GM19351 (cell line): ENCODE measurements at regions not wholly inside any gene's neighbourhood (a gene's known extent, or its start where the extent isn't known, plus 50 kb on each side); places are given as distances from the start of the nearest gene placed in this dataset.
A peak's percentile ranks its signal among the peaks of the same experiment; 100 is the strongest.
"Not testable (repeated sequence)": the region's sequence is repeated elsewhere in the genome, so short reads cannot be mapped to it uniquely, and the experiment has no call there.

ENCODE experiments used
- ATAC-seq: cut with Tn5 transposase; IDR thresholded peaks from one replicate; pipeline ENCODE4 v1.9.1; 2021; ENCODE audit warnings: mild to moderate bottlenecking, moderate library complexity; ENCODE audit not compliant: unreplicated experiment

DNA sequence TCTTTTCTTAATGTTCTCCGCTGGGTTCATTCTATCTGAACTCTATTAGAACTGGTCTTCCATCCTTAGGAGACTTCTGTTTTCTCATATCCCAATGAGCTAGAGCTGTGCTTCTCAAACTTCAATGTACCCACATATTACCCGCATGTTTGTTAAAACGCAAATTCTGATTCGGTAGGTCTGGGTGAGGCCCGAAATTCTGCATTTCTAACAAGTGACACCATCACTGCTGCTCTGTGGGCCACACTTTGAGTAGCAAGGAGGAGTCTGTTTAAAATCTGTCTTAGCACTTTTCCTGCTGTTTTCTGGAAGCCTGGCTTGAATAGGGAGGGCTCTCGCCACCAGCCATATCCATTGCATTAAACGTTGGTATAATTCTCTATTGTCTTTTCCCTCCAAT lies 151.9 kb upstream of the CLINT1 start:
- no peak for ATAC-seq

DNA sequence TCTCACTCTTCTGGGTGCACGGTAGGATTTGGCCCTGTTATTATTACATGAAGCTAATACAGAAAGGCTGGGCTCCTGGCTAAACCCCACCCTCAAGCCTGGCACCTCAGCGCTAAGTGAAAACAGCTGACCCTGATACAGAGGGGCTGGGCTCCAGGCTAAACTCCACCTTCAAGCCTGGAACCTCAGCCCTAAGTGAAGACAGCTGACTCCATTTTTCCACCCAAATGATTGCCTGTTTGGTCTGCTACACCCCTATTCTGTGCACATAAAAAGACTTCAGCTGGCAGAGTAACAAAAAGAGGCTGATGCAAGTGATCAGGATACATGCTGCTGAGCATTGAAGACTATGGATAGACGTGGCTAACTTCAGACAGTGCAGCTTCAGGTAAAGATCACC lies 148.4 kb upstream of the CLINT1 start:
- ATAC-seq, result no peak

DNA sequence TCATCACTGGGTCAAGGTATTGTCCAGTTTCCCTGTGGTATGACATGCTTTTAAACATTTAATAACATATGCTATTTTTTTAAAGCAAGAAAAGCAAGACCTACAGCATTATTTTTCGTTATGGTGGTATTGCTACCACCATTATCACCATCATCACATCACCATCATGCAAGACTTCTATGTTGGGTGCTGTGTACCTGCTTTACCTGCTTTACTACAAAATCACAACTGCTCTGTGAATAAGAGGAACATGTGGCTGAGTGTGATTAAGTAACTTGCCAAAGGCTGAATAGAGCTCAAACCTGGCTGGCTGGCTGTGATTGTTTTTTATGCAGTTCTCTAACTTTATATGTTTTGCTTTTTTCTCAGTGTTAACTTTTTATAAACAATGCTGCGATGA lies 140.8 kb upstream of the CLINT1 start:
- ATAC-seq, result no peak

DNA sequence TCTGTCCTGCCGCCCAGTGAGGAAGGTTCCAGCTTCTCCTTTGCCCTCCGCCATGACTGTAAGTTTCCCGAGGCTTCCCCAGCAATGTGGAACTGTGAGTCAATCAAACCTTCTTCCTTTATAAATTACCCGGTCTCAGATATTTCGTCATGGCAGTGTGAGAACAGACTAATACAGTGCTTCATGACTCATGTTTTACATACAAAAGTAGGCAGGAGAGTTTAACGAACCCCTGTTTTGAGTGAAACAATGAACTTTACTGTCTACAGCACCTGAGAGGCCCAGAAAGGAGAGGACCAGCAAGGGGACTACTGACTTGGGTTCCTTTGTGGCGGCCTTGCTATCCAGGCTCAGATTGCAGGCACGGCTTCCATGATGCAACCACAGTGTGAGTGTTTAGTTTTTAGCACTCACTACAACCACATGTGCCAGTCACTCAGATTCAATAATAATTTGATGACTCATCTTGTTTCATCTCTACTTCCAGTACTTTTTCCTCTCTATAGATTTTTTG lies 139.1 kb upstream of the CLINT1 start:
- ATAC-seq, result no peak

DNA sequence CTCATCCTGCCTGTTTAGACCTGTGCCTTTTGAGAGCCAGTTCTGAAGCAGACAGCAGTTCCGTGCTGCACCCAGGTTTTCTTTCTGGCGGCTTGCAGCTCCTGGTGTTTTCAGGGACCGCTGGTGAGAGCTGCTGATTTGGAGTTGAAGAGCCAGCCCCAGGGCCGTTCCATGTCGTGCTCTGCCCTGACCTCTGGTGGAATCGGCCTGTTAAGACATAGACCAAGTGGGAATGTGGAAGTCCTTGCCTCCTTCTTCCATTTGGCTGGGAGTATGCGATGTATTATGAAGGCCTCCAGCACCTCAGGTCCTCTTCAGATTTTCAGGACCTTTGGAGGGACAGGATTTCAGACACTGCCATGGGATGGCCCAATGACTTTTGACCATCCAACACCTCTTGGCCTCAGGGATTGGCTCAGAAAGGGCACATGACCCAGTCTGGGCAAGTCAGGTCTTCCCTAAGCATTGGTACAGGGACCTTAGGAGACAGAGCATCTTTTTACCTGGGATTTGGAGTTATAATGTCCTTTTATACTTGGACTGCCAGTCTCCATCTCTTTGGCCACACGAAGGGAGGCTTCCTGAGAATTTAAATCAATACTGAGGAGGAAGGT lies 136.1 kb upstream of the CLINT1 start:
- ATAC-seq, result peak; percentile 85

DNA sequence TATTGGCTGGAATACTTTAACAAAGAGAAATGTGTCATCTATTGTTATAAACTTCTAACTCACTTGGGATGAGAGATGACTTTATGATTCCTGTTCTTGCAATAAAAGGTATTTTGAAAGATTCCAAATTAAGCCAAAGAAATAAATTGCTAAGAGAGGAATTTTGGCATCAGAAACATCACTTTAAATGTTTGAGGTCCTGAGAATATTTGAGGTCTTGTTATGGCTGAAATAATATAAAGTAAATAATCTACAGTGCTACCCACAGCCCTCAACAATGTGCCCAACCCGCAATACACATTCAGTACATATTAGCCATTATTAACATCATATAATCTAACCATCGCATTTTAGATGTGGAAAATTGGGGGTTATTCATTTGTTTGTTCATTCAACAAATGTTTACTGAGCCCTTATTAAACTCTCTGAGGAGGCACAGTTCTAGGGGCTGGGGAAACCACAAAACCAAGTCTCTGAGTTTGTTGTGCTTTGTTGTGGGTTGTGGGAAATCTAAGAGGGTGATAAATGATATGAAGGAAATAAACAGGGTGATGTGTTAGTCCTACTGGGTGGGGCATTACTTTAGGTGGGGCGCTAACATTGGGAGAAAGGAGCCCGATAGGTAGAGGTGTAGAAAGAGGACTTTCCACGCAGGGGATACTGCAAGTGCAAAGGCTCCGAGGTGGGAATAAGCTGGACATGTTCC lies 135.2 kb upstream of the CLINT1 start:
- no peak for ATAC-seq

DNA sequence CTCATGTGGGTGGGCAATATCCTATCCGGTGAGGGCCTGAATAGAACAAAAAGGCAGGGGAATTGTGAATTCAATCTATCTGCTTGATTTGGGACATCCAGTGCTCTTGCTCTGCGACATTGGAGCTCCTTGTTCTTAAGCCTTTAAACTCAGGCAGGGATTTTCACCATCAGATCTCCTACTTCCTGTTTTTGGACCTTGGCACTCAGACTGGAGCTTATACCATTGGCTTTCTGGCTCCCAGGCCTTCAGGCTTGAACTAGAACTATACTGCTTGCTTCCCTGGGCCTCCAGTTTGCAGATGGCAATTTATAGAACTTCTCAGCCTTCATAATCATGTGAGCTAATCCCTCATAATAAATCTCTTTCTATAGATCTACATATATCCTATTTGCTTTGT lies 134.3 kb upstream of the CLINT1 start:
- no peak for ATAC-seq

DNA sequence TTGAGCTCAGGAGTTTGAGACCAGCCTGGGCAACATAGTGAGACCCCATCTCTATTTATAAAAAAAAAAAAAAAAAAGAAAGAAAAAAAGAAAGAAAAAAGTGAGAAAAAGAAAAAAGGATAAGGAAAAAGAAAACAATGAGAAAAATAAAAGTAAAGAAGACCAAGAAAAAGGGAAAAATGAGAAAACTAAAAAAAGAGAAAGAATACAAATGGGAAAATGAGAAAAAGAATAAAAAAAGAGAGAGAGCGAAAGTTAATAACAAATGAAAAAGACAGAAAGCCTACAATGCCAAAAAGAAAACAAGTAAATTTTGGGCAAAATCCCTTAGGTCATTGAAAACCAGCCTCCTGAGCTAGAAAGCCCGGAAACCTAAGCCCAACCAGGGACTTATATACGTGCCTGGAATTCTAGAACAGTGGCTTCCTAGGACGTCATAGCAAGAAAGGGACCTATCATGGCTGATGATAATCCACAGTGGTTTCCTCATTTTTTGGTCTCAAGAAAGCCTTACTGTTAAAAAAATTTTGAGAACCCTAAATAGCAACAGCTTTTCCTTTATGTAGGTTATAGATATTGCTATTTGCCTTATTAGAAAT lies 131.7 kb upstream of the CLINT1 start:
- ATAC-seq, result no peak

DNA sequence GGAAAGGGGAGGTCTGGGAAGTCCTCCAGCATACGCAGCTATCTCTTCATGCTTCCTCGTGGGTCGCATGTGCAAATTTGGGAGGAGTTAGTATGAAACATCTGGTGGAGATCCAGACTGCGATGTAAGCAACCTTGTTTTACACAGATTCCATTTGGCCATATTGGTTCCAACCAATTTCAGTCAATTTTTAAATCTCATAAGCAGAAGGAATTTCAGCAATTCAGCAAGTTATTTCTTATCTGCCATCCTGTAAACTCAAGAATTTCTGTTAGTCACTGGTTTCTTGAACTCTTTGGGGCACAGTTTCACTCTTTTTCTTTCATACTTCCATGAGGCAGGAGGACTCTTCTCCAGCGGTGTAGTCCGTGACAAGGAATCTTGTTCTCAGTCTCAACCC lies 130.4 kb upstream of the CLINT1 start:
- ATAC-seq, result no peak

DNA sequence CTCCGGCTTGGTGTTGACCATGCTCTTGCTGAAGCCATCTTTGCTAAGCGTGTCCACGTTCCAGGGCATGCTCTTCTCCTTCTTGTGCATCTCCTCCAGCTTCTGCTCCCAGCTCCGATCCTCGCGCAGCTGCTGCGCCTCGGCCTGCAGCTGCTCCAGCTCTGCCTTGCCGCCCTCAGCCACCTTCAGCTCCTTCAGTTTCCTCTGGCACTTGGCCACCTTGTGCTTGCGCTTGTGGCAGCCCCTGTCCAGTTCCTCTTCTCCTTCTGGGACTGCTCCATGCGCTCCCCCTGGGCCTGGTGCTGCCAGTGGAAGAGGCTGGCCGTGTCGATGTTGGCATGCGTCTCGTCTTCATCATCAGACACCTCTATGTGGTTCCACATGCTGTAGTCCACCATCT lies 128.3 kb upstream of the CLINT1 start:
- ATAC-seq, result no peak

DNA sequence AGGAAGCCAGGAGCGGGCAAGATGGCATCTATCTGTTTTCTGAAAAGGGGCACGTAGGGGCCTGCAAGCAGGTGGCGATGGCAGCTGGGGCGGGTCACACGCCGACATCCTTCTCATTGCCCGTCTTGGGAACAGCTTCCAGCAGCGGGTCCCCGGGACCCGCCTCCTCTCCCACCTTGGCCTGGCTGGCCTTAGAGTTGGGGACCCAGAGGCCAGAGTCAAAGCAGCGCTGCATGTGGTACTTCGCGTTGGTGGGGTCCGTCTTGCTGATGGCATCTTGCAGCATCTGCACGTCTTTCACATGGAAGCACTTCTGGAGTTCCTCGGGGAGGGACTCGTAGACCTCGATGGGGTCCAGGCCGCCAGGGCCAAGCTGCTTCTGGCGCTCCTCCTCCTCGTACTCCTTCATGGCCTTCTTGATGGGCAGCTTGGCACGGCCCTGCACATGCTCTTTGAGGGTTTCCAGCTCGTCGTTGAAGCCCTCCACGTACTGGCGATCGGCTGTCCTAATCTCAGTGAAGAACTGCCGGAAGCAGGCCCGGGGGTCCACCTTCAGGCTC lies 127.6 kb upstream of the CLINT1 start:
- ATAC-seq, result no peak

DNA sequence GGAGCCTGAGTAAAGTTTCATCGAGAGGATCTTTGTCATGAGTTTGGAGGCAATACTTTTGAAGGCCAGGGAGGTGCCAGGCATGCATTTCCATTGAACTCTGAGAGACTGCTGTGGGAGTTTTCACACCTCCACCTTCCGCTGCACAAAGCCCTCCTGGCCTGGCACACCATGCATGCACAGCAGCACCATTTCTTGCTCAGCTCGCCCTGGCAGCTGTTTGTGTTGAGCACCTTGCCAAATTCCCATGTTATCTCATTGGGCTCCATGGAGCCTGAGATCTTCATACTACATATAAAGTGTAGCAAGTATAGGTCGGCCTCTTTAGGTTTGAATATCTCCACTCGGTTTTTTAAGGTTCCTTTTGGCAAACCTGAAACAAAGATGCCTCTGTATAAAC lies 125.7 kb upstream of the CLINT1 start:
- ATAC-seq, result no peak

DNA sequence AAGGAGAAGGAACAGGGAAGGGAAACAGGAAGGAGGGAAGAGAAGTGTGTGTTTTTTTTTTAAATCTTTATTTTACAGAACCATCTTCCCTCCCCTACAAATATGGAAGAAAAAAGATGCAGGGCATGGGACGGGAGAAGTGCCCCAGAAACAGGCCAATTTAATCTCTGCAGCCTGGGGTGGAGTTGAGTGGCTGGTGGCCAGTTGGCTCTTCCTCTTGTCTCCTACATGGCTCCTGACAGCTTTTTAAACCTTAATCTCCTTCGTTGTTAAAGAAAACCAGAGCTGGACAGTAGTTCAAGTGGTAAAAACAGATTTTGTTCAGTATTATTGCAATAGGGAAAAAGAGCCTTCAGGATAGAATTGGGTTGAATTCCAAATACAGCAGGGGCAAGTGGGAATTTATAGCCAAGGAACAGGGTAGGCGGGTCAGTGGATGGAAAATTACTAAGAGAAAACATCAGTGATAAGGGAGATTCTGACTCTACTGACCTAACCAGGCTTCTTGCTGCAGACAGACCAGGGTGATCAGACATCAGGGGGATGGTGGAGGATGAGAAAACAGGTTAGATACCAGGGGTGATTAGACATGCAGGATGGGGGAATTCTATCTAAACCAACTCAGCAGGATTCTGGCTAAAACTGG lies 125.1 kb upstream of the CLINT1 start:
- ATAC-seq, result no peak

DNA sequence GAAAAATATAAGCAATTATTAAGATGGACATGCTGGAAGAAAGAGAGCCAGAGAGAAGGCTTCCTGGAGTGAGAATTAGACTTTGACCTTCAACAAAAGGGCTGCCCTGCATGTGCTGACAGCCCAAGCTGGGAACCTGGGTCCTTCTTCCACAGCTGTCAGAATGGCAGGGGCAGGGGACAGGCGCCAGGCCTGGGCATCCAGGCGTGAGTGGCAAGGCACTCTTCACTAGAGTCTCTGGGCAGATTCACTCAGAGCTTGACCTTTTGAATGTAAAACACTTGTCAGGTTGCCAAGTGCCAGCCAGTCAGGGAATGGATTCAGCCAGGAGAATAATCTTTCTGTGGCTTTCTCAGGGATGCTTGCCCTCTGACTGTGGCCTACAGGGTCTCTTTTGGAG lies 119.1 kb upstream of the CLINT1 start:
- no peak for ATAC-seq

DNA sequence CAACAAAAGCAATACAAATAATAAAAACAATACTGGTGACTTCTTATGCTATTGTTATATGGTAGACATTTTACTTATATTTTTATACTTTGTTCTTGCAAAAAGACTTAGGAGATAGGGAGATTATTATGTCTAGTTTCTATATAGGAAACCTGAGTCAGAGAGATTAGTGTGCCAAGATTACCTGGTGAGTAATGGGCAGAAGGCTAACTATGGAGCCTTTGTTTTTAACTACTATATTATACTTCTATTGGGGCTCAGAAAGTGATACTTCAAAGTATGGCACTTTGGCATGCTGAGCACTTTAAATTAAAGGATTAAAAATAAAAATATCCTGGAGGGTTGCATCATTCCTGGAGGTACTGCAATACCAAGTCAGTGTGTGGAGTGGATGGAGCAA lies 117.5 kb upstream of the CLINT1 start:
- ATAC-seq, result no peak

DNA sequence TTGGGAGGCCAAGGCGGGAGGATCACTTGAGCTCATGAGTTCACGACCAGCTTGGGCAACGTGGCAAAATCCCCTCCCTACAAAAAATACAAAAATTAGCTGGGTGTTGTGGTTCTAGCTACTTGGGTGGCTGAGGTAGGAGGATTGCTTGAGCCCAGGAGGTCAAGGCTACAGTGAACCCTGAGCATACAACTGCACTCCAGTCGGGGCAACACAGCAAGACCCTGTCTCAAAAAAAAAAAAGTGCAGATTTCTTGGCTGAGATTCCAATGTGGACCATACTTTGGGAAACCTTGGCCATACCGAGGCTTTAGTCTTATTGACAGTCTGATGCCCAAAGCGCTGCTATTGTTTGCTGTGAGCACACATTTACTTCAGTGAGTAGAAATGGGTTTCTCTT lies 113.6 kb upstream of the CLINT1 start:
- ATAC-seq, result no peak

DNA sequence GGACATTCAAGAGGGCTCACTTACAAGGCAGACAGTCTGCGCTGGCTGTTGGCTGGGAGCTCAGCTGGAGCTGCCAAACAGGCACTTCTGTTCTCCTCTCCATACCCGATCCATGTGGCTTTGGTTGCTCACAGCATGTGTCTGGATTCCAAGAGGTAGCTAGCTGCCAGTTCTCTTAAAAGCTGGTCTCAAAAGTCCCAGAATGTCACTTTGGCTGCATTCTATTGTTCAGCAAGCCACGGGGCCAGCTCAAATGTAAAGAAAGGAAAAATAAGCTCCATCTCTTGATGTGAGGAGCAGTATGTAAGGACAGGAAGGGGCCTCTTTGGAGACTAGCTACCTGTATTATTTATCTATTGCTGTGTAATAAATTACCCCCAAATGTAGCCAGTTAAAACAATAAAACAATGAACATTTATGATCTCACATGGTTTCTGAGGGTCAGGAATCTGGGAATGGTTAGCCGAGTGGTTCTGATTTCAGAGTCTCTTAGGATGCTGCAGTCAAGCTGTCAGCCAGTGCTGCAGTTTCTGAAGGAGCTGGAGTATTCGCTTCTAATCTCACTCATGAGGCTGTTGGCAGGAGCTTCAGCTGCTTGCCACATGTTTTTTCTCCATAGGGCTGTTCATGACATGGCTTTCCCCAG lies 112.7 kb upstream of the CLINT1 start:
- ATAC-seq, result no peak

DNA sequence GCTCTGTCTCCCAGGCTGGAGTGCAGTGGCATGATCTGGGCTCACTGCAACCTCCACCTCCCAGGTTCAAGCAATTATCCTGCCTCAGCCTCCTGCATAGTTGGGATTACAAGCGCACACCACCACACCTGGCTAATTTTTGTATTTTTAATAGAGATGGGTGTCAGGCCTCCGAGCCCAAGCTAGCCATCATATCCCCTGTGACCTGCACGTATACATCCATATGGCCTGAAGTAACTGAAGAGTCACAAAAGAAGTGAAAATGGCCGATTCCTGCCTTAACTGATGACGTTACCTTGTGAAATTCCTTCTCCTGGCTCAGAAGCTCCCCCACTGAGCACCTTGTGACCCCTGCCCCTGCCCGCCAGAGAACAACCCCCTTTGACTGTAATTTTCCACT lies 109.6 kb upstream of the CLINT1 start:
- not testable (repeated sequence) for ATAC-seq

DNA sequence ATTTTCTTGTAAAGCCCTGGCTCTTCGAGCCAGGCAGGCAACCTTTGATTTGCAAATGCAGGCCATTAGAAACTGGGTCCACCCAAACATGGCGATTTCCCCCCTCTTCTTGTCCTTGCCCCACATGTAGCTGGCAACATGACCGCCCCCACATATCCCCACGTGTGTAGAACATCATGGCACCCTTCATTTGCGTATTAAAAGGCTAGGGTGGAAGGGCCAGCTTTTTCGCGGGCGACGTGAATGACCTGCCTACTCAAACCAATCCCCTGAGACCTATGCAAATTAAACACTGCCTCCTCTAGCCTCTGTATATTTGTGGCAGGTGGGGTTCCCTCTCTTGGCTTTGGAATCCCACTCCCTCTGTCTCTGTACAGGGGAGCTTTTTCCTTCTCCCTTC lies 107.0 kb upstream of the CLINT1 start:
- no peak for ATAC-seq

DNA sequence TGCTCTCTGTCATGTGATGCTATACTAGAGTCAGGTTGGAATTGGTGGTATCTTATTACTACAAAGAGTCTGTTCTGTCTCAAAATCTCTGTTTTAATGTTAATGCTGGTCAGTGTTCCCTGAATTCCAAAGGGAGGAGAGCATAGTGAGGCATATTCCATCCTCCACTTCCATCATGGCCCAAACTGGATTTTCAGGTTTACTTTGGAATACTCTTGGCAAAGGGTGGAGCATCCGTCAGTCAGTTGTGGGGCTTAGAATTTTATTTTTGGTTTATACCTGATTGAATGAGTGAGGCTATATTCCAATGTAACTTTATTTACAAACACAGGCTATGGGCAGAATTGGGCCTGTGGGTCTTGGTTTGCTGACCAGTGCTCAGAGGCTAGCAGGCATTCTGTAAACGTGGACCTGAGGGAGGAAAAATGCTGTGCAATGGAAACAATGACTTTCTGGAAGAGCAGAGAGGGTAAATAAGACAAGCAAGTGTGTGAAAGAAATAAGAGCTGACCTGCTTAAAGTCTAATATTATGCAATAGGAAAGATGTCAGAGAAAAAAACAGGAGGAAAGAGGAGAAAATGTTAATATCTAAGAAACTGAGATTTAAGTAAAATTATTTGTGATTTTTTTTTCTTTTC lies 106.2 kb upstream of the CLINT1 start:
- no peak for ATAC-seq

DNA sequence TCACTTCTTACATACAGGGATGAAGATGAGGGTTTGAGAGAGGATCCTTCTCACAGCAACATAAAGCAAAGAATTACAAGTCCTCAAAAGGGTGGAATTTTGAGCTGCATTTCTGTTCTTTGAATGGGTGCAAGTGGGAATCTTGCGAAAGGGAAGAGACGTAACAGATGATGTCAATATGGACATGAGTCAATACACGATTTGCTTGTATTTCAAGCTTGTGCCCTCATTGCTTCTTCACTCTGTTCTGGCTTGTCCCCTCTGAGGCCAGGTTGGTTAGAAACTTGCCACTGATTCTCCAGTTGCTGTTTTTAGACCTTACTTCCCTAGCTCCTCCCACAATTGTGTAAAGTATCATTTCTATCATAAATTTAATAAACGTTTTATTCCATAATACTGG lies 104.8 kb upstream of the CLINT1 start:
- ATAC-seq, result no peak
